ENCODE measurements at regions not wholly inside any gene's neighbourhood (a gene's known extent, or its start where the extent isn't known, plus 50 kb on each side); places are given as distances from the start of the nearest gene placed in this dataset.

- TF ChIP-seq CTCF (IDR thresholded peaks at IDR 0.05) (no peak), POLR2A (IDR thresholded peaks at IDR 0.05) (no peak)
Observed at GRCh38 chr10:83332690-83333089, 806.6 kb upstream of the GHITM start.
